ENCODE measurements at regions not wholly inside any gene's neighbourhood (a gene's known extent, or its start where the extent isn't known, plus 50 kb on each side); places are given as distances from the start of the nearest gene placed in this dataset.

DNA sequence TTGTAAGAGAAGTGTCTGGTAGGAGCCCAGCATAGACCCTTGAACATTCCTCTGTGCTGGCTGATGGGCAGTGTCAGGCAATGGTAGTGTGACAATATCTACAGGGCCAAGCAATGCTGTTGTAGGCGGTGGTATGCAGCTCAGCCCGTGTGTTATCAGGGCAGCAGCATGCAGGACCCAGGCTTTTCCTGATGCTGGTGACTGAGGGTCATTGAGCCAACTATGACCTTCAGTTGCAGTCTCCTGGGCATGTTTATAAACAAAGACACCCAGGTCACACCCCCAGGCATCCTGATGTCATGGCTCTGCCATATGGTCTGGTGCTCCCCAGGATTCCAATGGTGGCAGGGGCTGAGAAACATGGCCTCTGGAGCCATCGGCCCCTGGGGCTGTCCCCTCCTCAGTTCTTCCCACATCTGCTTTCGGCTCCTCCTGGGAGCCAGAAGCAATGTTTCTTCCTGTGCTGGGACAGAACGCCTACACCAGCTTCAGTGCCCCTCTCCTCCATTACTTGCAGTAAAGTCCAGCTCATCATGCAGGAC, 518.0 kb upstream of the HS6ST1 start:
- DNase-seq, result no peak

DNA sequence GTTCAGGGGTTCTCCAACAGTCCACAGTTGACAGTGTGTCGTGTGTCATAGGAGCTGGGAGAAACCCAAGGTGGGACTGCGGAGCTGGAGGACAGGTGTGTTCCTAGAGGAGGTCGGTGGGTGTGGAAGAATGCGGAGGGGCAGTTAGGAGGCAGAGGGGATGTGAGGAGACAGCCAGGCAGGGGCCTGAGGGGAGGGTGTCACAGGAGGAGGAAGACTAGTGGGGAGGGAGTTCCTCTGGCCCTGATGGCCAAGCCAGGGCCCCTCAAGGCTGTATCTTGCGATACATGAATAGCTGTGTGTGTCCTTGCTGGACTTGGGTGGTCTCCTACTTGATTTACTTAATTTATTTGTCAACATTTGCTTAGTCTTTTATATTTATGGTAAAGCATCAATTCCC, 519.6 kb upstream of the HS6ST1 start:
- no peak for DNase-seq

DNA sequence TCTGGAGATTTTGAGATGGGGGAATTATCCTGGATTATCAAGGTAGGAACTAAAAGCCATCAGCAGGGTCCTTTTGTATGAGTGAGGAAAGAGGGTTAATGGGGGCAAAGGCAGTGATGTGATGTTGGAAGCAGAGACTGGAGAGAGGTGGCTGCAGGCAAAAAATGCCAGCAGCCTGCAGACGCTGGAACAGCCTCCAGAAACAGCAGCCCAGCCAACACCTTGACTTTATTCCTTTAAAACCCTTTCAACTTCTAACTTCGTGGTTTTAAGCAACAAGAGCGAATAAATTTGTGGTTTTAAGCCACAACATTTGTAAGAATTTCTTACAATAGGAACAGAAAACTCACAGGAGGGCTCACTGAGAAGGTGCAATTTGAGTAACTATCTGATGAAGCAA, 523.1 kb upstream of the HS6ST1 start:
- DNase-seq, result no peak

DNA sequence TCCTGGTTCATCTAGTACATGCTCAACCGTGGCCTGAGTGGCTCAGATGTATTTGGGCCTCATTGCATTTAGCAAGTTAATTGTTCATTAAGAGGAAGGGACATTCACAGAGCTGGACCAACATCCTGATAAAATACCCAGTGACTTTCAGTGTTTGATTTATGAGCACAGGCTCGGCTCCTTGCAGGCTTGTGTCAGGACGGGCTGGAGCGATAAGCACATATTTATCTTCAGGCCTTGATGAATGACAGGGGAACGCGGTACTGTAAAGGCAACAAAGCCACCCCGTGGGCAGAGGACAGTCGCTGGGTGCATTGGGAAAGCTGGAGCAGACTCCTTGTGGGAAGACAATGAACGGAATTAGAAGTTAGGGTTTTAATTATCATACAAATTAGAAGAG, 548.6 kb upstream of the HS6ST1 start:
- no peak for DNase-seq

DNA sequence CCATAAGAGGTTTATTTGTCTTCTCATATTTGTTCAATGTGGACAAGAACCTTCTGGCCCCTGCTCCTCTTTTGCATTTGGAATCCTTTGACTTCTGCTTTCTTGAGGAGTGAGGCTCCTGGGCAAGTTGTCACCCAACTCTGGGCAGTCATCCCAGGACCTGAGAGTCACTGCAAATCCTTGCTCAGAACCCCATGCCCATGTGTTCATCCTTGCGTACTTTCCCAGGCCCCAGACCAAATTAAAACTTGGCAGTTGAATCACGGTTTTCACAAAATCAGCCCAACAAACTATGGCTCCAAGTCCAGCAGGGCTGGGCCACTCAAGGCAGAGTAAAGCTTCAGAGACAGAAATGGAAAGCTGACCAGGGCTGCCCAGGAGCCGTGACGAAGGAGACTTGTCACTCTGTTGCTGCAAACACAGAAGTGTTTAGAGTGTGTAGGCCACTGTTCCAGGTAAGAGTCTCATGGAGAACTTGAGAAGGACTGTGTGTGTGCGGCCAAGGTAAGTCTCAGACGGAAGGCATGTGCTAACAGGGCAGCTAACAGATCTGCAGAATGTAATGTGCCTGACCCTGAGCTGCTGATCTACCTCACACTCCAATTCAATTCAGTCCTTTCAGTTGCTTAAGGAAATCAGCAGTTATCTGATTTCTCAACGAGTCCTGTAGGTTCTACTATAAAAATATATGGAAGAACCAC, 549.4 kb upstream of the HS6ST1 start:
- no peak for DNase-seq

DNA sequence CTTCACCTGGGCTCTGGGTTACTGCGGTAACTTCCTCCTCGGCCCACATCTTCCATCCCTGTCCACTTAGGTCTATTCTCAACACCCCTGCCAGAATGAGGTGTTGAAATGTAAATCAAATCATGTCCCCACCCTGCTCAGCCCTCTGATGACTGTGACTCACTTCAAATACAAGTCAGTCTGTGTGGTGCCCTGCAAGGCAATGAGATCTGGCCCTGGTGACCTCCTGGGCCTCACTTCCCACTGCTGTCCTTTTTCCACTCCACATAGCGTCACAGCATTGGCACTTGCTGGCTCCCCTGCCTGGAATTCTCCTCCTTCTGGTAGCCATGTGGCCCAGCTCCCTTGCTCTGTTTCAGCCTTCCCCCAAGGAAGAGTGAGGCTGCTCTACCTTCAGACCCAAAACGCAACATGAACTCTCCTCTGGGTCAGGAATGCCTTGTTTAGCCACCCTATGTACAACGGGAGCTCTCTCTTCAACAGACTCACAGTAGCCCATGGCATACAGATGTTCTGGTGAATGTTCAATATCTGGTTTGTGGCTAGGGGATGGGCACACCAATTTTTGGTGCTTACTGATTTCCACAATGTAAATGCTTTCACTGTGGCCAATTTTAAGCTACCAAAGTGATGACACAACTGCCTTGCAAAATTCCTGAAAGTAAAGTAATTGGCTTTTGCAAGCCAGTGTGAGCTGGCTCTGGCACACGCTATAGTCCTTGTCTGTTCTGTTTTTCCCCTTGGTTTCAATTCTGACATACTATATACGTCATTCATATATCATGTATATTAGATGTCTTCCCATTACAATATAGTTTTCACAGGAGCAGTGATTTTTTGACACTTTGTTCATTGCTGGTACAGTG, 550.3 kb upstream of the HS6ST1 start:
- no peak for DNase-seq

DNA sequence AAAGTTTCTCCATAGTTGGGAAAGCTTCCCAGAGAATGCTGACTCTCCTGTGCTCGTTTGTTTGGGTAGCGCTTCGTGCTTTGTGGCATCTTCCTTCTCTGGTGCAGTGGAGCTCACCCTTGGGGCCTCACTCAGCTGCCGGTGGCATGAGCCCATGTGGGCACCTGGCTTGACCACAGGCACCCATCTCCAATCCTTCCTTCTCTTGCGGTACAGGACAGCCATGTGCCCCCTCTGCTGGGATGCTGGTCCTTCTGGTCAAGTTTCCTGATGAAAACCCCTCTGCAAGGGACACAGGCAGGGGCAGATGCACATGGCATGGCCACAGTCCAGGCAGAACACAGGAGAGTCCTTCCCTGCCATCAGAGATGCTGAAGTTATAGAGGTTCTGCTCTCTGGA, 555.9 kb upstream of the HS6ST1 start:
- DNase-seq, result no peak

DNA sequence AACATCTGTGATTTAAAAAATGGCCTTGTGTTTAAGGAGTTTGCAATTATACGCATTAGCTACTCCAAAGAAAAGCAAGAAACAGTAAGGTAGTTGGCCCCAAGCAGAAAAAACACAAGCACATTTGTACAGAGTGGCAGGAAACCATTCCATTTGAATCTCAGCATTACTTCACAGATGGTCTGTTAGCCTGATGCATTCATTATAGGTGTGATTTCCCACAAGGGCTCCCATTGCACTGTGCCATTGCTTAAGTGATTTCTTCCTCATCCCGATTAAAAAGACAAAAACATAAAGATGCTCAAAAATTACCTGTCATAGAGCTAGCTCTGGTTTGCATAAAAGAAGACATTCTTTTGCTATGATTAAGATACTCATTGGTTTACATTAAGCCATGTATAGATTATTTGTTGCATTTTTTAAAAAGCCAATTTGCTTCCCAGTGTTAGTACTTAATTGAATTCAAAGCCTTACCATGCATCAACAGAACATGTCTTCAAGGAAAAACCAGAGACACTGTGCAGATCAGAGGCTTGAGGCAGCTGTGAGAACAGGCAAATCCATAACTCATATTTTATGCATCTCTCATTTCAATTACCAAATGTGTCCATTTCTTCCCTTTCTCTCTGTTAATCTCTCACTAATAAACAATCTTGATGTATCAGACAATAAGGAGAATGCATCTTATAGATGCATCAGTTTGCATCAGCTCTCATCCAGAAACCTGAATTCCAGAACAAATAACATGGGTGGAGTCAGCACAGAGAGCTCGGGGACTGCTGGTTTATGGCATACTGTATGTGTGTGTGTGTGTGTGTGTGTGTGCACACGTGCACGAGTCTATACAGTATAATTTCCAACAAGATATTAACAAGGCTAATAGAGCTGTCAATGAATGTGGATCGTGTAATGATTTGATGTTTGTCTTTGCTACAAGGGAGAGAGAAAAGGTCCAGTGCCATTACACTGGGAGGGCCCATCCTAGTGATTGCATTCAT, 558.6 kb upstream of the HS6ST1 start:
- DNase-seq, result no peak

DNA sequence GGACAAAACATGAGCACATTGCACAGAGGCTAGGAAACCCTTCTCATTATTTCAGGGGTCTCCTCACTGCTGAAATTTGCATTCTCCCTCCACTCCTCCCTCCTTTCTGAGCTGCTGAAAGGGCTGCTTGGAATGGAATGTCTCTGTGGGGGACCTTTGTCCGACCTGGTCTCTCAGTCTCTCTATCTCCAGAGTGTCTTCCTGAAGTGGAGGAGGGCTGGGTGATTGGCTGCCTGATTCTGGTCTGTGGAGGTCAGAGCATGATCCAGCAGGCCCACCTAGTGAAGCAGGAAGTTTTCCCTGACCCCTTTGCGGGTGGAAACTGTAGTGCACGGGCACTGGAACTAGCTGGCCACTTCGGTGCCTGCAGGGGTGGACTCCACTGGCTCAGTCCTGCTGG, 560.5 kb upstream of the HS6ST1 start:
- DNase-seq, result no peak

DNA sequence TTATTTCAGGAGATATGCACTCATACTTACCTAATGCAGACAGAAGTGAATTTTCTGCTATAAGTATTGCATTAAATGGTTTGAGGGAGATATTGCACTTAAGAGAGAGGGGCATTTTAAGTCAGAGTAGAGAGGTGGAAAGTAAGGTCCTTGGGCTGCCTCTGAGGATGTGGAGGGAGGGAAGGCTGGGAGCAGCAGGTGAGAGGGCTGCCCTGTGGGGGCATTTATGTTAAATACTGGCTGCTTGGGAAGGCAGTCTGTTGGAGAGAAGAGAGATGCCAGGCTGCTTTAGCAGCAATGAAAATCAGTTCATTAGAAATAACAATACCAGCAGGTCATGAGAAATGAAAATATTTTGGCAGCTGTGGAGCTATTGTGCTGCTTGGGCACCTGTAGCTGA, 576.2 kb upstream of the HS6ST1 start:
- DNase-seq, result no peak

DNA sequence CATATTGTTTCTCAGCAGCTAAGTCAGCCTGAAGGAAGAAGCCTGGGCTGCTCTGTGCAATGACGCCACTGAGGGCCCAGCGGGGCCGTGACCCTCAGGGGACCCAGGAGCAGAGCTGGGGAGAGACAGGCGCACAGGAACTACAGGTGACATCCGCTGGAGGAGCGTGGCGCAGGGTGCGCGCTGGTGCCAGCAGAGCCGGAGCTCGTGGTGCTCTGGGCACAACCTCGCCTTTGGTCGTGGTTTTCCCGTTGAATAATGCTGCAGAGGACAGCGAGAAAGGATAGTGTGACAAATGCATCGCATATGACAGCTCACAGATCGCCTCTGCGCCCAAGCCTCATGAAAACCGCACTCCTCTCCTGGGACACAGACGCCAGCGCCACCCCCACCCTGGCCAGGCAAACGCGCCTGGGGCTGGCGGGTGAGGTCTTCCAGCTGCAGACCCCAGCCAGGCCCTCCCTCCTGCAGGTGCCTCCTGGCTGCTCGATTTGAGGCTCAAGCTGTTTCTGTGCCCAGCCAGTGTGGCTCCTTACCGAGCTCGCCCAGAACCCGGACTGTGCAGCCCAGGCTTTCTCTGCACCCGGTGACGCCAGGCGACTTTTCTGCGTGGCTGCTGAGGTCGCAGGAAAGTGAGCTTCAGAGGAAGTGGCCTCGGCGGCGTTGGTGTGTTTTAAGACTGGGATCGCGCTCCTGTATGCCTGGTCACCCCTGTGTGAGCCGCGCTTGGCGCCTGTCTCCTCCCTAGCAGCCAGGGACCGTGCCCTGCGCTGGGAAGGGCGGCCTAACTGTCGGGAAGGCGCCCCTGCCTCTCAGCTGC, 583.1 kb upstream of the HS6ST1 start:
- no peak for DNase-seq

DNA sequence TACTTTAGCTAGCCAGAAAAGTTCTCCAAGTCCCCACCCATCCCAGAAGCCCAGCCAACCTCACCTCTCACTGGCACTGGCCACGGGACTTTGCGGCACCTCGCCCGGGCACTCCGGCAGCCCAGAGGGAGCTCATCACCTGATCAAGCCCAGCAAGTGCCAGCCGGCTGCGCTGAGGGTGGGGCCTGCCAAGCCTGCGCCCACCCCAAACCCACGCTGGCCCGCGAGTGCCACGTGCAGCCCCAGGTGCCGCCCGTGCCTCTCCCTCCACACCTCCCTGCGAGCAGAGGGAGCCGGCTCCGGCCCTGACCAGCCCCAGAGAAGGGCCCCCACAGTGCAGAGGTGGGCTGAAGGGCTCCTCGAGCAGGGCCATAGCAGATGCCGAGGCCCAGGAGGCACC, 585.0 kb upstream of the HS6ST1 start:
- no peak for DNase-seq

DNA sequence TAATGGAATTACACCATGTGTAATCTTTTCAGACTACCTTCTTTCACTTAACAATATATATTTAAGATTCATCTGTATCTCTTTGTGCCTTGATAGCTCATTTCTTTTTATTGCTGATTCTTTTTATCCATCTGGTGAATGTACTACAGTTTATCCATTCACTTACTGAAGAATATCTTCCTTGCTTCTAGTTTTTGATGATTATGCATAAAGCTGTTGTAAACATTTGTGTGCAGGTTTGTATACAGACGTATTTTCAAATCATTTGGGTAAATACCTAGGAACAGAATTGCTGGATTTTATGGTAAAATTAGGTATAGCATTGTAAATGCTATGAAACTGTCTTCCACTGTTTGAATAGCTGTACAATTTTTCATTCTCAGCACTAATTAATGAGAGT, 592.6 kb upstream of the HS6ST1 start:
- no peak for DNase-seq

DNA sequence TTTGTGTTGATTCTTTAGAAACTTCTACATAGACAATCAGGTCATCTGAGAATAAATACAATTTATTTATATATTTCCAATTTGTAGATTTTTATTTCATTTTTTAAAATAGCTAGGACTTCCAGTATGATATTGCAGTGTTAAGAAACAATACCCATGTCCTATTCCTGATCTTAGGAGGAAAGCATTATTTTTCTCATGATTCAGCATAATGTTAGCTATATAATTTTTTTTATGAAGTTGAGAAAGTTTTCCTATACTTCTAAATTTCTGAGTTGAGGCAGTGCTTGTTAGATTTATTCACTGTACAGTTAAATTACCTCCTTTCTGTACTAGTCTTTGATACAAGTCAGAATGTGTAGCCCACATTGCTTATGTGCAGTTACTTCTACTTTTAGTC, 595.7 kb upstream of the HS6ST1 start:
- no peak for DNase-seq

DNA sequence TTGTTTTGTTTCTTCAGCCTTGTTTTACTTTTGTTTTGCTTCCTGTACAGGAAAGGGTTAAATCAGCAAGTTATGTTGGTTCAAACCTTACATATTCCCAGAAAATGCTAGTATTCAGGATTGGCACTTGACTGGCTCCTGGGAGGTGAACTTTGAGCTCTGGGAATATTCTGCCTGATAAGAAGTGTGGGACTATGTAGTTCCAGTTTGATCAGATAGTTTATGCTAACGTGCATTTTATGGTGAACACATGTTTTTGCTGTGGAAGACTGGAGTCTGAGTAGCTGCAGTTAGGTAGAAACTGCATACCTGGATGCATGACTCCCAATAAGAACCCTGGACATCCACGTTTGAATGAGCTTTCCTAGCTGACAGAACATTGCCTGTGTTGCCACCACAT, 603.1 kb upstream of the HS6ST1 start:
- DNase-seq, result no peak

DNA sequence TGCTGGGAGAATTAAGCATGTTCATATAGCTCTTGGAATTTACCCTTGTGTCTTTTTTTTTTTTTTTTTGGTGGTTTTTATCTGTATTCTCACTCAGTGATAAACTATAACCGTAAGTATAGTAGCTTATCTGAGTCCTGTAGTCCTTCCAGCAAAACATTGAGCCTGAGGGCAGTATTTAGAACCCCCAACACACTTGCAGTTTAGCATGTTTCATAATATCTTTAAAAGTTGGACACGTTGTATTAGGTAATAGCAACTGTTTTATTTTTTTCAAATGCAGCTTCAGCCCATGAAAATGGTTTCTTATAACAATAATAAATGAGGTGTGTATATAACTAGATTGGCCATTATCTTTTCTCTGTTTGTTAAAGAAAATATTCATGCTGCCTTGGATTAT, 603.5 kb upstream of the HS6ST1 start:
- no peak for DNase-seq

DNA sequence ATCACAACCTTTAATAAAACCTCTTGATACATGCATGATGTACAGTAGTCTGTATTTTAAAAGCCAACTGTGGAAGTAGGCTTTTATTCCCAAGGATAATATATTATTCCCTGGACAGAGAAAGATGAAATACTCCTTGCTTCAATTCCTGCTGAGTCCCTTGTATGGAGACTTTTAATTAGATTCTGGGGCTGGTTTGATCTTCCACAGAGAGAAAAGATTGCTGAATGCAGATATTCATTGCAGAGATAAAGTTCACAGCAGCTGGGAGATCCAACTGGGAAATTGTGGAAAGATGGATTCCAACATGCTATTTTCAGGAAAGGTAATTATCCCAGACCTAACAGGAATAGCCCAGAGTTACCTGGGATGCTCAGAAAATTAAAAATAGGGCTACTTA, 607.0 kb upstream of the HS6ST1 start:
- DNase-seq, result no peak

DNA sequence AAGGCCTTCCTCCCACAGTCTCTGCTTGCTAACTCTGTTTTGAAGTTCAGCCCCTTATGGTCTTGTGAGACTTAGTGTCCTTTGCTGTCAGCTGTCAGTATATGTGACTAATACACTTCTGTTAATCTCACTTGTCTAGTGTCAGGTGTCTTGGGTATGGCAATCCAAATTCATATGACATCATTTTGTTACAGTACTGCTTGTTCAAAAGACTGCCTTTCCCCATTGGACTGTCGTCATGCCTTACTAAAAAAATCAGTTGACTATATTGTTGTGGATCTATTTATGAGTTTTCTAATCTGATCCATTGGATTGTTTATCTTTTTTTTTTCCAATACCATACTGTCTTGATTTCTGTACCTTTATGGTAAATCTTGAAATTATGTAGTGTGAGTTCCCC, 611.4 kb upstream of the HS6ST1 start:
- no peak for DNase-seq

DNA sequence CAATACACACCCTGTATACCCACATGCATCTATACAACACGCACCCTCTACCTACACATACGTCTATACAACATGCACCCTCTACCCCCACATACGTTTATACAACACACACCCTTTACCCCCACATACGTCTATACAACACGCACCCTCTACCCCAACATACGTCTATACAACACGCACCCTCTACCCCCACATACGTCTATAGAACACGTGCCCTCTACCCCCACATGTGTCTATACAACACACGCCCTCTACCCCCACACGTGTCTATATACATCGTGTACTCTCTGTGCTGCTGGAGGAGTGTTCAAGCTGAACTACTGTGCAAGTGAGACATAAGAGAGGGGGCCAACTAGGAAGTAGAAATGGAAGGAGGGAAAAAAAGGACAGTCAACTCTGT, 621.7 kb upstream of the HS6ST1 start:
- DNase-seq, result no peak

DNA sequence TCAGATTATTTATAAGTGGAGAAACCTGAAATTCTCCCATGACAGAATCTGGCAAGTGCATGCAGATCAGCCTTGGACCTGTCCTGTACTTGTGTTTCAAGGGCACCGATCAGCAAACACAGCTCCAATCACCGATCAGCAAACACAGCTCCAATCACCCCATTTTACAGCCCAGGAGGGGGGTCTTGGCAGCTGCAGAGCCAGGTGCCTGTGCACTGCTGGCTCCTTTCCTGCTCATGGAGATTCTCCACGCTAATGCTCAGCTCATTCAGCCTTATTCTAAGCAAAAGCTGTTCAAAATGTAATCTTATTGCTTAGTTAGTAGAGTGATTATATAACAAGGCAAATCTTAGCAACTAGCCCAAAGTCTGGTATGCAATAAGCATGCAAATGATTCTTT, 623.1 kb upstream of the HS6ST1 start:
- no peak for DNase-seq

DNA sequence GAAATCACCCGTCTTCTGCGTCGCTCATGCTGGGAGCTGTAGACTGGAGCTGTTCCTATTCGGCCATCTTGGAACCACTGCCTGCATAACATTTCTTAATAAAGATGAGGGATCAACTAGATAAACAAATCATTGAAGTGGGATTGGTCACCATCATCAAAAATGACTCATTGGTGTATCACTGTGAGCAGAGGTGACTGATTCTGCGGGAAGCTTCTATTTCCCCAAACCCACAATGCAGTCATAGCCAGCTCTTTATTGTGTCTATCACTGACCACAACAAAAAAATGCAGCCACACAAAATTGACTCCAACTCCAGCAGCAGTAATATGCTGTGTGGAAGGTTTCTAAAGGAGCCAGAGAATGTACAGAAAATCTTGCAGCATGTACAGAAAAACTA, 630.7 kb upstream of the HS6ST1 start:
- DNase-seq, result no peak

DNA sequence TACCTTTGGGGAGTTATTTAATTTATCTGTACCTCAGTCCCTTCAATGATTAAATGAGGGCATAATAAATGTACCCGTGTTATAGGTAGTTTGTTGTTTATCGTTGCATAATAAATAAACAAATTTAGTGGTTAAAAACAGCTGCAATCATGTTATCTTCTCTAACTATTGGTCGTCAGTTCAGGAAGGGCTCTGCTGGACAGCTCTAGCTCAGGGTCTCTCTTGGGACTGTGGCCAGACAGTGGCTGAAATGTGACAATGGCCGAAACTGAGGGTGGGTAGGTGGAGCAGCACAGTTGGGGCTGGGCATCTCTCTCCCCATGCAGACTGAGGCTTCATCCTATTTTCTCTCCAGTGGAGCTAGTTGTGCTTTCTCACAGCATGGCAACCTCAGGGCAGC, 632.1 kb upstream of the HS6ST1 start:
- DNase-seq, result no peak

Data from GDM1 (cell line).